ENCODE measurements at regions not wholly inside any gene's neighbourhood (a gene's known extent, or its start where the extent isn't known, plus 50 kb on each side); places are given as distances from the start of the nearest gene placed in this dataset.

GRCh38 chr4:96509039-96509741, 669.3 kb downstream of the PDHA2 start:
- DNase-seq = no peak
- no peak overlapping the region for H3K4me3 Mint-ChIP-seq
- Histone ChIP-seq H3K4me3 (ENCODE audit: low read length) (no peak overlapping the region), H3K36me3 (ENCODE audit: control insufficient read depth, insufficient read depth, low read length) (no peaks in the 10 kb centered on the region), H3K9me3 (ENCODE audit: control insufficient read depth, low read length) (no peaks in the 10 kb centered on the region), H3K27ac (ENCODE audit: low read depth, low read length) (no peak overlapping the region), H3K4me1 (ENCODE audit: control insufficient read depth, insufficient read depth, low read length) (no peaks in the 10 kb centered on the region), H3K27me3 (ENCODE audit: control insufficient read depth, insufficient read depth, low read length, poor library complexity, severe bottlenecking) (no peaks in the 10 kb centered on the region), H3K9ac (ENCODE audit: extremely low read depth, low read length, poor library complexity, severe bottlenecking) (no peak overlapping the region)
- no peak for TF ChIP-seq CTCF (conservative IDR thresholded peaks at IDR 0.05)
- peaks cover 5% of the 10 kb centered on the region for H3K4me1 Mint-ChIP-seq
- H3K27me3 Mint-ChIP-seq (ENCODE audit: insufficient read depth) = no peaks in the 10 kb centered on the region
- no peaks in the 10 kb centered on the region for H3K36me3 Mint-ChIP-seq (ENCODE audit: low read depth)
- H3K27ac Mint-ChIP-seq = no peak overlapping the region
- WGBS, 2 experiments (ENCODE audit: insufficient coverage in 1 of 2, insufficient read length in 1 of 2) = 94 to 100% methylated on average over 1 to 2 of the region's 2 CpGs
- H3K9me3 Mint-ChIP-seq = no peaks in the 10 kb centered on the region

- Histone ChIP-seq H3K9ac (ENCODE audit: extremely low read depth, low read length, poor library complexity, severe bottlenecking) (no peak overlapping the region), H3K27me3 (ENCODE audit: control insufficient read depth, insufficient read depth, low read length, poor library complexity, severe bottlenecking) (no peaks in the 10 kb centered on the region), H3K9me3 (ENCODE audit: control insufficient read depth, low read length) (no peaks in the 10 kb centered on the region), H3K36me3 (ENCODE audit: control insufficient read depth, insufficient read depth, low read length) (no peaks in the 10 kb centered on the region), H3K4me1 (ENCODE audit: control insufficient read depth, insufficient read depth, low read length) (no peaks in the 10 kb centered on the region), H3K27ac (ENCODE audit: low read depth, low read length) (no peak overlapping the region), H3K4me3 (ENCODE audit: low read length) (no peak overlapping the region)
- 89% methylated on average over 1 of the region's 1 CpG; no CpG with 5 or more reads in 1 of the 2 experiments for WGBS, 2 experiments (ENCODE audit: insufficient coverage in 1 of 2, insufficient read length in 1 of 2)
- TF ChIP-seq CTCF (conservative IDR thresholded peaks at IDR 0.05) = no peak
- no peak for DNase-seq
- Mint-ChIP-seq H3K36me3 (ENCODE audit: low read depth) (no peaks in the 10 kb centered on the region), H3K27me3 (ENCODE audit: insufficient read depth) (no peaks in the 10 kb centered on the region), H3K27ac (no peak overlapping the region), H3K4me1 (peaks cover 9% of the 10 kb centered on the region), H3K9me3 (peaks cover 9% of the 10 kb centered on the region), H3K4me3 (no peak overlapping the region)
Measured at GRCh38 chr4:96519291-96519690, 679.4 kb downstream of the PDHA2 start.

GRCh38 chr4:96521046-96521536, 681.2 kb downstream of the PDHA2 start:
- H3K9ac ChIP-seq (ENCODE audit: extremely low read depth, low read length, poor library complexity, severe bottlenecking) = no peak overlapping the region
- H3K9me3 ChIP-seq (ENCODE audit: control insufficient read depth, low read length) = no peaks in the 10 kb centered on the region
- Mint-ChIP-seq H3K4me3 (no peak overlapping the region), H3K4me1 (peaks cover 11% of the 10 kb centered on the region), H3K27me3 (ENCODE audit: insufficient read depth) (no peaks in the 10 kb centered on the region), H3K9me3 (peaks cover 9% of the 10 kb centered on the region), H3K36me3 (ENCODE audit: low read depth) (no peaks in the 10 kb centered on the region), H3K27ac (no peak overlapping the region)
- no peaks in the 10 kb centered on the region for H3K27me3 ChIP-seq (ENCODE audit: control insufficient read depth, insufficient read depth, low read length, poor library complexity, severe bottlenecking)
- no peak for TF ChIP-seq CTCF (conservative IDR thresholded peaks at IDR 0.05)
- no peak for DNase-seq
- H3K27ac ChIP-seq (ENCODE audit: low read depth, low read length) = no peak overlapping the region
- WGBS, 2 experiments (ENCODE audit: insufficient coverage in 1 of 2, insufficient read length in 1 of 2) = 93 to 95% methylated on average over 3 to 18 of the region's 18 CpGs
- H3K4me1 ChIP-seq (ENCODE audit: control insufficient read depth, insufficient read depth, low read length) = no peaks in the 10 kb centered on the region
- H3K36me3 ChIP-seq (ENCODE audit: control insufficient read depth, insufficient read depth, low read length) = no peaks in the 10 kb centered on the region
- H3K4me3 ChIP-seq (ENCODE audit: low read length) = no peak overlapping the region
